ENCODE measurements at regions not wholly inside any gene's neighbourhood (a gene's known extent, or its start where the extent isn't known, plus 50 kb on each side); places are given as distances from the start of the nearest gene placed in this dataset.
A peak's percentile ranks its signal among the peaks of the same experiment; 100 is the strongest.
"Not testable (repeated sequence)": the region's sequence is repeated elsewhere in the genome, so short reads cannot be mapped to it uniquely, and the experiment has no call there.

GRCh38 chrX:140065961-140066662 lies 100.8 kb upstream of the CXorf66 start:
- DNase-seq (ENCODE audit: low spot score): no peak

GRCh38 chrX:140064993-140065392 lies 99.7 kb upstream of the CXorf66 start:
- DNase-seq (ENCODE audit: low spot score): no peak

GRCh38 chrX:140057001-140057411 lies 91.7 kb upstream of the CXorf66 start:
- peak; percentile 54 for DNase-seq (ENCODE audit: low spot score)

- no peak for DNase-seq (ENCODE audit: low spot score)
These were observed 88.5 kb upstream of the CXorf66 start for GRCh38 chrX:140053846-140054245.

- peak; percentile 5 for DNase-seq (ENCODE audit: low spot score)
These were observed 85.6 kb upstream of the CXorf66 start for GRCh38 chrX:140050906-140051305.

- no peak for DNase-seq (ENCODE audit: low spot score)
These were observed 75.1 kb upstream of the CXorf66 start for GRCh38 chrX:140040386-140040785.

- DNase-seq (ENCODE audit: low spot score): no peak
These were observed 73.5 kb upstream of the CXorf66 start for GRCh38 chrX:140038842-140039241.

- DNase-seq (ENCODE audit: low spot score): peak; percentile 8
These were observed 69.6 kb upstream of the CXorf66 start for GRCh38 chrX:140034916-140035315.

- DNase-seq (ENCODE audit: low spot score): no peak
These were observed 57.2 kb upstream of the CXorf66 start for GRCh38 chrX:140022482-140022881.

GRCh38 chrX:140019134-140019533 lies 53.8 kb upstream of the CXorf66 start:
- DNase-seq (ENCODE audit: low spot score): not testable (repeated sequence)
